DOHH2 (cell line): ENCODE measurements at regions not wholly inside any gene's neighbourhood (a gene's known extent, or its start where the extent isn't known, plus 50 kb on each side); places are given as distances from the start of the nearest gene placed in this dataset.

Experiments used
- H3F3A ChIP-seq: fragments of 200-600 bp; sonication (generic), shearing (Covaris generic); 2 replicates; pipeline ENCODE4 v1.6.0; 2016; ENCODE audit warnings: antibody characterized with exemption, mild to moderate bottlenecking; ENCODE audit not compliant: control insufficient read depth, insufficient read depth
- H3K27ac ChIP-seq: fragments of 200-600 bp; sonication (generic); 2 replicates; pipeline ENCODE4 v1.5.1; 2014; ENCODE audit warnings: low read depth, mild to moderate bottlenecking, low read length, moderate library complexity
- H3K27me3 ChIP-seq: fragments of 200-600 bp; sonication (generic); 2 replicates; pipeline ENCODE4 v1.6.1; 2014; ENCODE audit warnings: mild to moderate bottlenecking, low read length, mixed read lengths; ENCODE audit not compliant: control insufficient read depth
- H3K36me3 ChIP-seq: fragments of 200-600 bp; sonication (generic); 2 replicates; pipeline ENCODE4 v1.6.1; 2014; ENCODE audit warnings: mild to moderate bottlenecking, low read length, moderate library complexity, mixed read lengths; ENCODE audit not compliant: control insufficient read depth
- H3K4me1 ChIP-seq: fragments of 200-600 bp; sonication (generic); 2 replicates; pipeline ENCODE4 v1.6.1; 2014; ENCODE audit warnings: mild to moderate bottlenecking, low read length, mixed read lengths; ENCODE audit not compliant: control insufficient read depth
- H3K4me2 ChIP-seq: fragments of 200-600 bp; sonication (generic); 2 replicates; pipeline ENCODE4 v1.6.0; 2014; ENCODE audit warnings: mild to moderate bottlenecking, low read length, moderate library complexity
- H3K4me3 ChIP-seq: fragments of 200-600 bp; sonication (generic); 2 replicates; pipeline ENCODE4 v1.5.1; 2014; ENCODE audit warnings: mild to moderate bottlenecking, low read length, mixed read lengths
- H3K79me2 ChIP-seq: fragments of 200-600 bp; sonication (generic); 2 replicates; pipeline ENCODE4 v1.6.1; 2014; ENCODE audit warnings: mild to moderate bottlenecking, low read length, mixed read lengths; ENCODE audit not compliant: control insufficient read depth
- H3K9me2 ChIP-seq: fragments of 200-600 bp; sonication (generic); replicated peaks from 2 replicates; pipeline ENCODE4 v1.6.1; 2014; ENCODE audit warnings: mild to moderate bottlenecking, low read length, mixed read lengths; ENCODE audit not compliant: control insufficient read depth
- H3K9me3 ChIP-seq: fragments of 200-600 bp; sonication (generic); 2 replicates; pipeline ENCODE4 v1.6.1; 2014; ENCODE audit warnings: antibody characterized with exemption, low read length, mixed read lengths; ENCODE audit not compliant: control insufficient read depth, insufficient read depth
- H4K20me1 ChIP-seq: fragments of 200-600 bp; sonication (generic); 2 replicates; pipeline ENCODE4 v1.6.0; 2014; ENCODE audit warnings: low read depth, mild to moderate bottlenecking, antibody characterized with exemption, low read length, moderate library complexity; ENCODE audit not compliant: control insufficient read depth, insufficient read depth
- EZH2phosphoT487 ChIP-seq: fragments of 200-600 bp; sonication (generic); IDR thresholded peaks from 2 replicates; pipeline ENCODE4 v1.6.1; 2017; ENCODE audit warnings: borderline replicate concordance, mild to moderate bottlenecking, antibody characterized with exemption, low read length, moderate library complexity, mixed read lengths
- TF ChIP-seq, protein P1 (sequence below): fragments of 200-600 bp; sonication (generic); IDR thresholded peaks from one replicate; pipeline ENCODE4 v1.5.1; 2014; ENCODE audit warnings: antibody characterized with exemption, mild to moderate bottlenecking, low read depth, low read length; ENCODE audit not compliant: poor library complexity, severe bottlenecking

DNA sequence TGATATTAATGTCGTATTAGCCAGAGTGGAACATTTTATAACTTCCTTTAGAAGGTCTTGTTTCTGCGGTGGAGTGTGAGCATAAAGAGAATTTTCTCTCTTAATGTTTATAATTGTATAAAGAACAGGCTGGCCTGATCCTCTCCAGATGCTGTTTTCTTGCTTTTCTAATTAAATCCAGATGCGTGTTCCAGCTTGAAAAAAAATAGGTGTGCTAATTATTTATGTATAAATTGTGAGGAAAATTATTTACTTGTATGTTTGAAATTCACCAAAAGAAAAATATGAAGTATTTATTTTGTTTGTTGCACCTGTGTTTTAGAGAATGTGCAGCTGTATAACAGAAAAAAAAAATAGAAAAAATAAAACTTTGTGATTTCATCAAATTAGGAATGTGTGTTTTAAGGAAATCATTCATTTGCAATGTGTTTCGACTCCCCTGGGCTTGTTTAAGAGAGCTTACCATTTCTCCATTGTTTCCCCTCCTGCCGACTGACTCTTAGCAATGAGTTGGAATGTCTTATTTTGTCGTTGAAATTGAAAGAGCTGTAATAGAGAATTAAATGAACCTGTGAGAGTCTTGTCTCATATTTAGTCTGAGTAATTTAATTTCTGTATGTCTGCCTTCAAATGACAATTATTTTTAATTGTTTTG lies 220.1 kb upstream of the NXPH2 start:
- H3K79me2 ChIP-seq = no peaks in the 10 kb centered on the region
- TF ChIP-seq, protein P1, sequence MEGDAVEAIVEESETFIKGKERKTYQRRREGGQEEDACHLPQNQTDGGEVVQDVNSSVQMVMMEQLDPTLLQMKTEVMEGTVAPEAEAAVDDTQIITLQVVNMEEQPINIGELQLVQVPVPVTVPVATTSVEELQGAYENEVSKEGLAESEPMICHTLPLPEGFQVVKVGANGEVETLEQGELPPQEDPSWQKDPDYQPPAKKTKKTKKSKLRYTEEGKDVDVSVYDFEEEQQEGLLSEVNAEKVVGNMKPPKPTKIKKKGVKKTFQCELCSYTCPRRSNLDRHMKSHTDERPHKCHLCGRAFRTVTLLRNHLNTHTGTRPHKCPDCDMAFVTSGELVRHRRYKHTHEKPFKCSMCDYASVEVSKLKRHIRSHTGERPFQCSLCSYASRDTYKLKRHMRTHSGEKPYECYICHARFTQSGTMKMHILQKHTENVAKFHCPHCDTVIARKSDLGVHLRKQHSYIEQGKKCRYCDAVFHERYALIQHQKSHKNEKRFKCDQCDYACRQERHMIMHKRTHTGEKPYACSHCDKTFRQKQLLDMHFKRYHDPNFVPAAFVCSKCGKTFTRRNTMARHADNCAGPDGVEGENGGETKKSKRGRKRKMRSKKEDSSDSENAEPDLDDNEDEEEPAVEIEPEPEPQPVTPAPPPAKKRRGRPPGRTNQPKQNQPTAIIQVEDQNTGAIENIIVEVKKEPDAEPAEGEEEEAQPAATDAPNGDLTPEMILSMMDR = no peak
- TF ChIP-seq EZH2phosphoT487 = no peak
- H3K9me2 ChIP-seq = no peaks in the 10 kb centered on the region
- H3K27ac ChIP-seq = no peak overlapping the region
- H3K9me3 ChIP-seq = no peaks in the 10 kb centered on the region
- no peak overlapping the region for H3K4me3 ChIP-seq
- H3K4me1 ChIP-seq = no peaks in the 10 kb centered on the region
- H3K4me2 ChIP-seq = no peak overlapping the region
- H3K27me3 ChIP-seq = no peaks in the 10 kb centered on the region
- no peaks in the 10 kb centered on the region for H3K36me3 ChIP-seq
- H4K20me1 ChIP-seq = no peaks in the 10 kb centered on the region
- H3F3A ChIP-seq = no peaks in the 10 kb centered on the region

DNA sequence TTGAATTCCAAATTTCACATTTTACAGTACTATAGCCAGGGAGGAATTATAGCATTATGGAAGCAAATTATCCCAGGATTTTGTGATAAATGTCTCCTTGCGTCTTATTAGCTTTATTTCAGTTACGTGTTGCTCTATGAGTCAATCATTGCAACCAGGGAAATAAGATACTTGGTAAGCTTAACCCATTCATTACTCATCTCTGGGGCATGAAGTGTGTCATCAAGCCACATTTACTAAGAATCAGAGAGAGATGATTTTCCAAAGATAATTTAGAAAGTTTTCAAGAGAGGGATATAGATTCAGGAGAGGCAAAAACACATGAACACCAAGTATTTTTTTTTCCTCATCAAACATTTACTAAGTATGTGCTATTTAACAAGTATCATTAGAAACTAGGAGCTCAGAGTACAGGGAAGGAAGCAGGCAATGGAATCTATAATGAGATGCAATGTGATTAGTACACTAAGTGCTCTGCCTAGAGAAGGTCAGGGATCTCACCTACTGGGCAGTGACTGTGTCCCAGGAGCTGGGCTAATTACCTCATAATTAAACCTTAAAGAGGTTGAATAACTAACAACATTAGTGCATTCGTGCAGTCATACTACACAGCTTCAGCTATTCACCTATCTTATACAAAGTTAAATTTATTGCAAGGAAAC lies 217.8 kb upstream of the NXPH2 start:
- Histone ChIP-seq H4K20me1 (no peaks in the 10 kb centered on the region), H3F3A (no peaks in the 10 kb centered on the region), H3K9me2 (no peaks in the 10 kb centered on the region), H3K4me2 (no peak overlapping the region), H3K4me3 (no peak overlapping the region), H3K4me1 (no peaks in the 10 kb centered on the region), H3K36me3 (no peaks in the 10 kb centered on the region), H3K9me3 (no peaks in the 10 kb centered on the region), H3K27ac (no peak overlapping the region), H3K79me2 (no peaks in the 10 kb centered on the region), H3K27me3 (no peaks in the 10 kb centered on the region)
- TF ChIP-seq EZH2phosphoT487 = no peak
- TF ChIP-seq, protein P1 = no peak

DNA sequence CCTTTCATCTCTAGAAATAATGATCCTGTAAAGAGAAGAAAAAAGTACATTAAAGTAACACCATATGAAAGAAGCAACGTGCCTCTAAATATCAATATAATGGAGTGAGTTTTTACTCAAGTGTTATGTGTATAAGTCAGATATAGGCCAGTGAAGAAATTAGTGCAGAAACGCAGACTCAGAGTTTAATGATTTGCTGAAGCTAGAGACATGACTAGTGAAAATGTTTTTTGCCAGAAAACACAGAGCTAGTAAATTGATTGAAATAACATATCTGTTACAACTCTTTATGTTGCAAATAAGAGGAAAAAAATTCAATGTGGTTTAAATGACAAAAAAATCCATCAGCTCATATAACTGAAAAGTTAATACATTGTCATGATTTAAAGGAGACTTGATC lies 217.2 kb upstream of the NXPH2 start:
- Histone ChIP-seq H3F3A (no peaks in the 10 kb centered on the region), H3K27me3 (no peaks in the 10 kb centered on the region), H3K9me2 (no peaks in the 10 kb centered on the region), H3K9me3 (no peaks in the 10 kb centered on the region), H3K36me3 (no peaks in the 10 kb centered on the region), H3K79me2 (no peaks in the 10 kb centered on the region), H3K4me3 (no peak overlapping the region), H3K4me1 (no peaks in the 10 kb centered on the region), H4K20me1 (no peaks in the 10 kb centered on the region), H3K4me2 (no peak overlapping the region), H3K27ac (no peak overlapping the region)
- TF ChIP-seq EZH2phosphoT487 = no peak
- TF ChIP-seq, protein P1 = no peak
